ENCODE measurements at regions not wholly inside any gene's neighbourhood (a gene's known extent, or its start where the extent isn't known, plus 50 kb on each side); places are given as distances from the start of the nearest gene placed in this dataset.

DNA sequence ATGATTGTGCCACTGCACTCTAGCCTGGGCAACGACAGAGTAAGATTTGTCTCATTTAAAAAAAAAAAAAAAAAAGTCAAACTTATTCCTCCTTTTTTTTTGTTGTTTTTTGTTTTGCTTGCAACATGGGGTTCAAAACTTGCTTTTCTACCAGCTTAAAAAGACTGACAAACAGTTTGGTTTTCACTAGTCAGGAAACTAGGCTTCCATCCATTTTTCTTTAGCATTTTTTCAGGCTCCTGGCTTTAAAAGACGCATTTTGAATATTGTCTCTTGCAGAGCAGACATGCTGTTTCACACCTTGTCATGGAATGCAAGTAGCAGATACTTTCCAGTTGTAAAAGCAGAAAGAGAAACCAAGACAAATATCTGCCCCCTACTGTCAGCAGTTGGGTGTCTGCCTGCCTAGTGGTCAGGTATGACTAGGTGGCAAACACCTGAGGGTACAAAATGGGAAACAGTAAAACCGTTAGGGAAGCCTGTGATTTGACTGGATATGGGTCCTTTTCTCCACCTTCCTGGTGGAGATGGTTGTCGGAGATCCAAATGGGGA lies 139.9 kb downstream of the CCDC71L start:
- WGBS, 2 donors (ENCODE audit: low coverage in 1 of 2) = 71 to 75% methylated on average over 2 to 4 of the region's 4 CpGs
- no peaks in the 10 kb centered on the region for H3K27me3 ChIP-seq
- no peak for DNase-seq
- in situ Hi-C loops (cut with MboI; ENCODE audit: low pct_ligation_motif_present in 1 of 4, low pct_unique_long_range_greater_than_20kb in 1 of 4, low sequenced_read_pairs in 3 of 4) (no loop called here), intact Hi-C loops (cut with DNase I; ENCODE audit: low total_unique reads) (no loop called here)
- no peaks in the 10 kb centered on the region for H3K9me3 ChIP-seq
- no peak for TF ChIP-seq POLR2AphosphoS5 (IDR thresholded peaks at IDR 0.05)
- TF ChIP-seq POLR2A (IDR thresholded peaks at IDR 0.05) = no peak
- no peak for TF ChIP-seq EP300 (IDR thresholded peaks at IDR 0.05; ENCODE audit: low read depth)
- TF ChIP-seq, protein P1, sequence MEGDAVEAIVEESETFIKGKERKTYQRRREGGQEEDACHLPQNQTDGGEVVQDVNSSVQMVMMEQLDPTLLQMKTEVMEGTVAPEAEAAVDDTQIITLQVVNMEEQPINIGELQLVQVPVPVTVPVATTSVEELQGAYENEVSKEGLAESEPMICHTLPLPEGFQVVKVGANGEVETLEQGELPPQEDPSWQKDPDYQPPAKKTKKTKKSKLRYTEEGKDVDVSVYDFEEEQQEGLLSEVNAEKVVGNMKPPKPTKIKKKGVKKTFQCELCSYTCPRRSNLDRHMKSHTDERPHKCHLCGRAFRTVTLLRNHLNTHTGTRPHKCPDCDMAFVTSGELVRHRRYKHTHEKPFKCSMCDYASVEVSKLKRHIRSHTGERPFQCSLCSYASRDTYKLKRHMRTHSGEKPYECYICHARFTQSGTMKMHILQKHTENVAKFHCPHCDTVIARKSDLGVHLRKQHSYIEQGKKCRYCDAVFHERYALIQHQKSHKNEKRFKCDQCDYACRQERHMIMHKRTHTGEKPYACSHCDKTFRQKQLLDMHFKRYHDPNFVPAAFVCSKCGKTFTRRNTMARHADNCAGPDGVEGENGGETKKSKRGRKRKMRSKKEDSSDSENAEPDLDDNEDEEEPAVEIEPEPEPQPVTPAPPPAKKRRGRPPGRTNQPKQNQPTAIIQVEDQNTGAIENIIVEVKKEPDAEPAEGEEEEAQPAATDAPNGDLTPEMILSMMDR (IDR thresholded peaks at IDR 0.05) = no peak
- H3K4me3 ChIP-seq = no peak overlapping the region
- no peaks in the 10 kb centered on the region for H3K36me3 ChIP-seq
- H3K27ac ChIP-seq = no peak overlapping the region
- no peaks in the 10 kb centered on the region for H3K4me1 ChIP-seq

DNA sequence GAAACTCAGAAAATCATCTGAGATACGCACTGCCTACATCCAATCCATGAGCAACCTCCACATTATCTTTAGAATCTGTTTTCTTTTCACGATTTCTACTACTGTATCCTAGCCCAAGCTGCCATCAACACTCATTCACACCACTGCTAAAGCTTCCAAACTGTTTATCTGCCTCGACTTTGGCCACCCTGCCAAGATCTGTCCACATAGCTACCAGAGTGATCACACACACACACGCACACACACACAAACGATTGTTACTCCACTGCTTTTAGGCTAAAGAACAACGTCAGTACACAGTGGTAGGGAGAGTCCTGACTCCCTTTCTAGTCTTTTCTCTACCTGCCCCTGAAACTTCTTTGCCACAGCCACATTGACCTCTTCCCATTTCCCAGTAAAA lies 142.0 kb downstream of the CCDC71L start:
- Histone ChIP-seq H3K36me3 (no peaks in the 10 kb centered on the region), H3K27ac (no peak overlapping the region), H3K27me3 (no peaks in the 10 kb centered on the region), H3K4me1 (no peaks in the 10 kb centered on the region), H3K4me3 (no peak overlapping the region), H3K9me3 (no peaks in the 10 kb centered on the region)
- no peak for DNase-seq
- in situ Hi-C loops (cut with MboI; ENCODE audit: low pct_ligation_motif_present in 1 of 4, low pct_unique_long_range_greater_than_20kb in 1 of 4, low sequenced_read_pairs in 3 of 4) (no loop called here), intact Hi-C loops (cut with DNase I; ENCODE audit: low total_unique reads) (loop anchor here (10.0 kb wide), 1 partner anchor 56 kb away; no protein-coding TSS in a partner anchor)
- WGBS, 2 donors (ENCODE audit: low coverage in 1 of 2) = 70 to 75% methylated on average over 2 to 6 of the region's 6 CpGs
- TF ChIP-seq EP300 (IDR thresholded peaks at IDR 0.05; ENCODE audit: low read depth) (no peak), POLR2A (IDR thresholded peaks at IDR 0.05) (no peak)
- TF ChIP-seq, protein P1 (IDR thresholded peaks at IDR 0.05) = no peak

DNA sequence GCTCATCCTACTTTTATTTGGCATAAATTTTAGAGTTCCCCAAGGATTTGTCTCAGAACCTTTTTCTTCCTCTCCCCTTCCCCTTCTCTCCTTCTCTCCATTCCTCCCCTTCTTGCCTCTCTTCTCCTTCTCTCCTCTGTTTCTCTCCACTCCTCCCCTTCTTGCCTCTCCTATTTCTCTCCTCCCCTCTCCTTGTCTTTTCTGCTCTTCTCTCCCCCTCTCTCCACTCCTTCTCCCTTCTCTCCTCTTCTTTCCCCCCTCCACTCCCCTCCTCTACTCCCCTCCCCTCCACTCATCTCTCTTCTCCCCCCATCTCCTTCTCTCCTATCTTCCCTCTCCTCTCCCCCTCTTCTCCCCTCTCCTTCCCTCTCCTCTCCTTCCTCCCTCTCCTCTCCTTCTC lies 142.7 kb downstream of the CCDC71L start:
- Histone ChIP-seq H3K27ac (no peak overlapping the region), H3K36me3 (no peaks in the 10 kb centered on the region), H3K27me3 (no peaks in the 10 kb centered on the region), H3K4me3 (no peak overlapping the region), H3K4me1 (no peaks in the 10 kb centered on the region), H3K9me3 (no peaks in the 10 kb centered on the region)
- TF ChIP-seq POLR2AphosphoS5 (IDR thresholded peaks at IDR 0.05) = no peak
- no peak for TF ChIP-seq EP300 (IDR thresholded peaks at IDR 0.05; ENCODE audit: low read depth)
- TF ChIP-seq, protein P1 (IDR thresholded peaks at IDR 0.05) = no peak
- in situ Hi-C loops (cut with MboI; ENCODE audit: low pct_ligation_motif_present in 1 of 4, low pct_unique_long_range_greater_than_20kb in 1 of 4, low sequenced_read_pairs in 3 of 4) = no loop called here
- DNase-seq = no peak
- intact Hi-C loops (cut with DNase I; ENCODE audit: low total_unique reads) = loop anchor here (10.0 kb wide), 1 partner anchor 57 kb away; no protein-coding TSS in a partner anchor

DNA sequence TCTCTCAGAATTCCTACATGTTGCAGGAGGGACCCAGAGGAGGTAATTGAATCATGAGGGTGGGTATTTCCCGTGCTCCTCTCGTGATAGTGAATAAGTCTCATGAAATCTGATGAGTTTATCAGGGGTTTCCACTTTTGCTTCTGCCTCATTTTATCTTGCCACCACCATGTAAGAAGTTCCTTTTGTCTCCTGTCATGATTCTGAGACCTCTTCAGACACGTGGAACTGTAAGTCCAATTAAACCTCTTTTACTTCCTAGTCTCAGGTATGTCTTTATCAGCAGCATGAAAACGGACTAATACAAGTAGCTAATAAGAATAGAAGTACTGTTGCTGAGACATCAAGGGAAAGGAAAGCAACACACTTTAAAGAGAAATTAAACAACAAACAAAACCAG lies 143.4 kb downstream of the CCDC71L start:
- no peak overlapping the region for H3K27ac ChIP-seq
- no peaks in the 10 kb centered on the region for H3K27me3 ChIP-seq
- DNase-seq = no peak
- in situ Hi-C loops (cut with MboI; ENCODE audit: low pct_ligation_motif_present in 1 of 4, low pct_unique_long_range_greater_than_20kb in 1 of 4, low sequenced_read_pairs in 3 of 4) = no loop called here
- WGBS, 2 donors (ENCODE audit: low coverage in 1 of 2) = 83 to 89% methylated on average over 4 of the region's 4 CpGs
- TF ChIP-seq, protein P1 (IDR thresholded peaks at IDR 0.05) = no peak
- no peak for TF ChIP-seq POLR2AphosphoS5 (IDR thresholded peaks at IDR 0.05)
- no peak for TF ChIP-seq POLR2A (IDR thresholded peaks at IDR 0.05)
- no peak for TF ChIP-seq EP300 (IDR thresholded peaks at IDR 0.05; ENCODE audit: low read depth)
- no peak overlapping the region for H3K4me3 ChIP-seq
- no peaks in the 10 kb centered on the region for H3K36me3 ChIP-seq
- no peaks in the 10 kb centered on the region for H3K9me3 ChIP-seq
- intact Hi-C loops (cut with DNase I; ENCODE audit: low total_unique reads) = loop anchor here (10.0 kb wide), 1 partner anchor 57 kb away; no protein-coding TSS in a partner anchor
- H3K4me1 ChIP-seq = no peaks in the 10 kb centered on the region
